Astrocyte of the hippocampus (primary cell): ENCODE measurements at regions not wholly inside any gene's neighbourhood (a gene's known extent, or its start where the extent isn't known, plus 50 kb on each side); places are given as distances from the start of the nearest gene placed in this dataset.

Experiments used
- DNase-seq: peaks from one replicate; pipeline ENCODE4 v3.0.0; 2011; ENCODE audit warnings: low read depth, low spot score

DNA sequence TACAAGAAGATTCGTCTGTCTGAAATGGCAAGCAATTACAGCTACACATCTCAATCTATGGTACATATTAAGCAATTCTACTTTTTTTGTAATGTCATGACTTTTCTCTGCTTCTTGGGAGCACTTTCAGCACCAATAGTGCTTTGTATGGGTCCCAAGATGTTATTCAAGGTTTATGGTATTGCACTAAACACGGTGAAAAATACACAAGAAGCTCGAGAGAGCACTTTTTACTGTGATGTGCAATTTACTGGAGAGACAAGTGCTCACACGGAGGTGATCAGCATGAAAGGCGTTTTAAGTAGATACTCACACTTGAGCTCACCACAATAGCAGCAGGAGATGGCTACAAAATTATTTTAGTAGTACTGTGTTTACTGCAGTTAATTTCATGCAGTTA is 783.6 kb downstream of the CBLN2 start:
- no peak for DNase-seq

DNA sequence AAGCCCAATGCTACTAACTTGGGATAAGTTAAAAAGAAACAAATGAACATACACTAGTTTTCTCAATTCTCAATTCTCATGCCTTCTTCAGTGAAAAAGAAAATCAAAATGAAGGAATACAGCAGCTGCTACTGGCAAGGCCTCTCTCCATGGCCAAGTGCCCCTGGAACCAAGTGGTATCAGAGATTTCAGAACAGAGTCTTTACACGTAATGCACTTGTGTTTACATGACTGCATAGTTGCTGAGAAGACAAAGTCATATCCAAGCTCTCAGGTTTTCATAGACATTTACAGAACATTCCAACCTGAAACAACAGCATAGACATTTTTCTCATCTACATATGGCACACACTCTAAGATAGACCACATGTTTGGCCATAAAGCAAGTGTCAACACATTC is 789.9 kb downstream of the CBLN2 start:
- DNase-seq = no peak

DNA sequence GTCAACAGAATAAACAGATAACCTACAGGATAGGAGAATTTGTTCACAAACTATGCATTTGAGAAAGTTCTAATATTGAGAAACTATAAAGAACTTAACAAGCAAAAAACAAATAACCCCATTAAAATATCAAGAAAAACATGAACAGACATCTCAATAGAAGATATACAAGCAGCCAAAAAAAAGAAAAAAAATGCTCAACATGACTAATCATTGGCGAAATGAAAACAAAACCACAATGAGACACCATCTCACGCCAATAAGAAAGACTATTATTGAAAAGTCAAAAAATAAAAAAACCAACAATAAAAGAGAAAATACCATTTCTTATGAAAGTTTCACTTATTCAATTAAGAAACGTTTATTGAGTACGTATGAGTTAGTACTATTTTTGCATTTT is 800.5 kb downstream of the CBLN2 start:
- DNase-seq = no peak

DNA sequence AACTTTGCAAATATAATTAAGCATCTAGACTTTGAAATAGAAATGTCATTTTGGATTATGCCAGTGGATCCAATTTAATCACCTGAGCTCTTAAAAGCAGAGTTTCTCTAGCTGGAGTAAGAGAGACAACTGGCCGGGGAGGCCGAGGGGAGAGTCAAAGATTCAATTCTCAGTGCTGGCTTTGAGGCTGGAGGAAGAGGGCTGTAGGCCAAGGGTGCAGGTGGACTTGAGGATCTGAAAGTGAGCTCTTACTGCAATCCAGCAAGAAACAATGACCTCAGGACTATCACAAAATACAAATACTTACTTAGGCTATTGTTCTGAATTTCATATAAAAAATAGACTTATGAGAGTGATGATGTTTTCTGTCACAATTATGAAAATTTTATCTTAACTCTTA is 814.5 kb downstream of the CBLN2 start:
- DNase-seq = no peak

DNA sequence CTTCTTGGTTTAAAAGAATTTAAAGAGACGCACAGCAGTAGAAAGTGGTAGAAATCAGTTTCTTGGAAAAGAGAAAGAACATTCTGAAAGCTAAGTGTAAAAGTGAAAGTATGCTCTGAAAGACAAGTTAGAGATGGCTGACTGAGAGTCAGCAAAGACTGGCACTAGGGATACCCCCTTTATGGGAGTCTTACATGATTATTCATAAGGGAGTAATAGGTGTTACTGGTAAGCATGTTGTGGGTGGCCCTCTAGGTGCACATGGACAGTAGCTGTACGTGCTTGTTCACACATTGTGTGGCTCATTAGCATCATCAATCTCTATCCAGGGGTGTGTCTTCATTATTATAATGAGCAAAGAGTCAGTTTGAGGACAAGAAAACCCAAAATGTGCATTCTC is 816.2 kb downstream of the CBLN2 start:
- DNase-seq = no peak

DNA sequence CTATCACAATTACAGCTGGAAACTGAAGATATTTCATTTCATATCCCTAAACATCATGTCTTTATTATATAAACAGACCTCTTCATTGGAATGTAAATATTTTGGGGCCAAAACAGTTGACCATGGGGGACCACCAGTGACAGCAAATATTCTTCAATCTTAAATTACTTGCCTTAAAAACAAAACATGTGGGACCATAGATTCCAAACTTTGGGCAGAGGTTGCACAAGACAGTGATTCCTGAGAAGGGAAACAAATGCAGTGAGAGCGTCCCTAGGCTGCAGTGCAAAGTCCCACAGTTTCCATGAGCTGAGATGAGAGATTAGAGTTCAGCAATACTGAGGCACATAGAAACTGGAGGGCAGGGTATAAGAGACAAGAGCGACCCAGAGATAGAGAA is 818.9 kb downstream of the CBLN2 start:
- DNase-seq = no peak

DNA sequence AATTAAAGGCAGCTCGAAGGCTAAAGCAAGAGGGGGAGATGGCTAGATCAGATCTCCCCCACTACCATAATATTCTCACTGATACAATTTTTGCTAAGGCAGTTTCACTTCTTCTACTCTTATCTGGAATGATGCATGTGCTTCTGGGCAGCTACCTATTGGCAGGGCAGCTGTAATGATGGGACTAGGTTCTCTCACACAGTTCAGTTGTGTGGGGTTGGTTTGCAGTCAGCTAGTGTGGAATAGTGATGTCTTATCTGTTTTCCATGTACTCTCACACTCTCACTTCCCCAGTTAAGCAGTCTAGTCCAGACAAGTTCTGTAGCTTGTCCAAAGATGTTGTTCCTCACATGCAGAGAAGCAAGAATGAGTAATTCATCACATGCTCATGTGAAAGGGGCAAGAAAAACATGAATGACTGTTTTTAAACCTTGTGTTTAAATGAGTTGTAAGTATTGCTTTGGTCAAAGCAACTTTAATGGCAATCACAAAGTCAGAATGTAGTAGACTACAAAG is 836.1 kb downstream of the CBLN2 start:
- DNase-seq = no peak

DNA sequence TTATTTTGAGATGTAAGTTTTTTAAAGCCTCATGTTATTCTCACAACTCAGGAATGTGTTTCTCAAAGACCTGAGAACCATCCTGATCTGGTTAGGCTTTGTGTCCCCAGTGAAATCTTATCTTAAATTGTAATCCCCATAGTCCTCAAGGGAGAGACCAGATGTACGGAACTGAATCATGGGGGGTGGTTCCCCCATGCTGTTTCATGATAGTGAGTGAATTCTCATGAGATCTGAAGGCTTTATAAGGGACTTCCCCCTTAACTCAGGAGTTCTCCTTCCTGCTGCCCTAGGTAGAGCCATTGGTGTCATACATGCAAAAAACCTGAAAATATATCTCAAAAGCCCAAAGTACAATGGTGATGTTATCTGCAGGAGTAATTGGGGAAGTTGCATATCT is 836.7 kb downstream of the CBLN2 start:
- DNase-seq = no peak

DNA sequence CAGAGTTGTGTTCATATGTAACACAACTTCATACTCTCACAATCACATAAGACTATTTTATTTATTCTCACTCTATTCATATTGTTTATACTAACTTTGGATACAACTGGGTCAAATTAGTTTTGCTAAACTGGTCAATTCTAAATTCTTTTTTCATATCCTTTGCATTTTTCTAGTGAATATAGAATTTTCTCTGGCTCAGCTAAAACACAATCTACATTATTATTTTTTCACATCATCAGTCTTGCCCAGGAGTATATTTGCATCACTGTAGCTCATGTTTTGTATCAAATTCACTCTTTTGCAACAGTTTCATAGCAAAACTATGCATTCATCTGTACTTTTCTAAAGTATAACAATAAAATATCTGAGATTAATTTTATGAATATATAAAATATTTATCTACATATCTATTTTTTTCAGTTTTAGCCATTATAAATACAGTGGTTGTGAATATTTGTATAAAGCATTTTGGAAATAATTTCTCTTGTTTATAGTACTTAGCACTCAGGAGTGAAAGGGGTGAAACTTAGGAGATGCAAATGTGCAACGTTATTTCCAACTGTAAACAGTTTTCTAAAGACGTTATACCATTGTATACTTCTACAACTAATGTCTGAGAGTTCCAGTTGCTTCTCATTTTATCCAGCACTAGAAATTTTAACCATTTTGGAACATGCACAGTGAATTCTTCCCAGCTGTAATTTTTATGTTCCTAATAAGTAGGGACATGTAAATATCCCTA is 854.6 kb downstream of the CBLN2 start:
- DNase-seq = no peak

DNA sequence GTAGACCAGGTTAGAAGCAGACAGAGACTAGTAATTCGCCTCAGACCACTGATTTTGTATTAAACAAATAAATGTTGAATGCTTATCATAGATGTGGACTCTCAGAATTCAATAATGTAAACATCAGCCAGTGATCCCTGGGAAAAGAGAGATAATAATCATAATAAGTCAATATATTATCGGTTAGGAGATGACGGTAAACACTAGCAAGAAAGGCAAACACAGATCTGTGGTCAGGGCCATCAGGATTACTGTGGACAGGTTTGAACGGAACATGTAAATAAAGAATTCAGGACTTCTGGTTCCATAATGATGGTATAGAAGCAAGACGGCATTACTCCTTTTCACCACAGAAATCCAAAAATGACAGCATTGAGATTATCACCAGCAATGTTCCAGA is 861.6 kb downstream of the CBLN2 start:
- no peak for DNase-seq

DNA sequence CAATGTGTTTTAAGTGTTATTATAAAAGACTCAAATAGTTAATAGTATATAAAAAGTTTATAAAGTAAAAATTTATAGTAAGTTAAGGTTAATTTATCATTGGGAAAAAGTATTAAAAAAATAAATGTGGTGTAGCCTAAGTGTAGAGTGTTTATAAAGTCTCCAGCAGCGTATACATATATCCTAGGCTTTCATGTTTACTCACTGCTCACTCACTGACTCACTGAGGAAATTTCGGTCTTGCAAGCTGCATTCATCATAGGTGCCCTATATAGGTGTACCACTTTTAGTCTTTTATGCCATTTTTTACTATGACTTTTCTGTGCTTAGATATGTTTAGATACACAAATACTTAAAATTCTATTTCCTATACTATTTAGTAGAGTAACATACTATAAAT is 866.0 kb downstream of the CBLN2 start:
- no peak for DNase-seq

DNA sequence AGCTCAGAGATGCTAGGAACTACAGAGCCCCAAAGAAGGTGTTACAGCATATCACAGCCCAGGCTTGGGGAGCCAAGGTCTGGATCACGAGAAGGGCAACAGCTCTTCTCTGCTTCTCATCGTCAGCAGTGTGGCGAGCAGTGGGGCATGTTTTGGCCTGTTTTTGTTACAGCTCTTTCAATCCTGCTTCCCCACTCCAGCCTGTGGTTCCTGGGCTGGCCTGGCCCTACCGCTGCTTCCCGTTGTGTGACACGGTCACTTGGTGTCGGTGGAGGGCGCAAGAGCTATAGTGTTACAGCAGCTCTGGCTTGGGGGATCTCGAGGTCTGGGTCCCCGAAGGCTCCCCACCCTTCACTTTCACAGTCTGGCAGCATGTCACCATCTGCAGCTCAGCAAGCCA is 870.2 kb downstream of the CBLN2 start:
- DNase-seq = no peak

DNA sequence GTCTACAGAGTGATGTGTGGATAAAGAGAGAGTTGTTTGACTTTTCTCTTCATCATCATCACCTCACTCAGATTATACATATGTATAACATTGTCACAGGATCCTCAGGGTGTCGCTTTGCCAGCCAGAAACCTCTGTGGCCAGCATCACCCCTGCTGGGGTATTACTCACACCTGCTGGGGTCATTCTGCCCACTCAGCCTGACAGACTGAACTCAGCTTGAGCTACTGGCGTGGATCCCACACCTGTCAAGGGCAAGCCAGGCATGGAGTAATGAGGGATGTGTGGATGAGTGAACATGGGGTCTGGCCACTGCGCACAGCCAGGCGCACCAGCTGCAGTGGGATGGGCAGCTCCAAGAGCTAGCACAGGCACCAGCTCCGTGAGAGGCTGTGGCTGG is 870.6 kb downstream of the CBLN2 start:
- no peak for DNase-seq

DNA sequence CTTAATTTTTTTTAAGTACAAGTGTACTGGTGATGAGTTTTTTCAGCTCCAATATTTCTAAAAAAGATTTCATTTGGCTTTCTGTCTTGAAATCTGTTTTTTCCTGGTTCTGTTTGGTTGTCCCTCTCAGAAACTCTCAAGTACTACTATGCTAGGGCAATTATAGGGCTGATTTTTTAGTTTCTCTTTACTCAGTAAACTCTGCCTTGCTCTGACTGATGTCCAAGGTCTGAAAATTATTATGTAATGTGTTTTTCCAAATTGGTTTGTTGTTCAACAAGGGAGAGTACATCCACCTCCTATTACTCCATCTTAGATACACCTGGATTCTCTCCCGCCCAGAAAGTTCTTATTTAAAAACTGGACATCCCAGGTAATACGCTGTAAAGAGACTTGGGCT is 877.7 kb downstream of the CBLN2 start:
- no peak for DNase-seq

DNA sequence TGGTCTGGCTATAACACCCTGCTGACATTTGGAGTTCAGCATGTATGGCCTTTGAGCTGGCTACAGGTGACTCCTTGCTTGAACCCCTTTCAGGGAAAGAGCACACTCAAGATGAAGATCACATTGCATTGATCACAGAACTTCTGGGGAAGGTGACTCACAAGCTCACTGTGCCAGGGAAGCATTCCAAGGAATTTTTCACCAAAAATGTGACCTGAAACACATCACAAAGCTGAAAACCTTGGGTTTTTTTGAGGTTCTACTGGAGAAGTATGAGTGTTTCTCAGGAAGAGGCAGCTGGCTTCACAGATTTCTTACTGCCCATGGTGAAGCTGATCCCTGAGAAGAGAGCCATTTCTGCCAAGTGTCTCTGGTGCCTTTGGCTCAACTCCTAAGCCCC is 879.0 kb downstream of the CBLN2 start:
- DNase-seq = peak; percentile 48

DNA sequence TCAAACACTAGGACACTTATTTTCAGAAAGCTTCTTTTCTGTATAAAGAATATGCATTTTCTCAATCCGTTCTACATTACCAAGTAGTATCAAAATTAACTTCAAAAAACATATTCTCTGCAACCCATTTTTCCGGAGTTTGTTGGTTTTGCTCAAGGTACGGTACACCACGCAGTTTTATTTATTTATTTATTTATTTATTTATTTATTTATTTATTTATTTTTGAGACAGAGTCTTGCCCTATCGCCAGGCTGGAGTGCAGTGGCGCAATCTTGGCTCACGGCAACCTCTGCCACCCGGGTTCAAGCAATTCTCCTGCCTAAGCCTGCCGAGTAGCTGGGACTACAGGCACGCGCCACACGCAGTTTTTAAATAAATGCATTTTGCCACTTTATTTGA is 900.3 kb downstream of the CBLN2 start:
- DNase-seq = no peak

DNA sequence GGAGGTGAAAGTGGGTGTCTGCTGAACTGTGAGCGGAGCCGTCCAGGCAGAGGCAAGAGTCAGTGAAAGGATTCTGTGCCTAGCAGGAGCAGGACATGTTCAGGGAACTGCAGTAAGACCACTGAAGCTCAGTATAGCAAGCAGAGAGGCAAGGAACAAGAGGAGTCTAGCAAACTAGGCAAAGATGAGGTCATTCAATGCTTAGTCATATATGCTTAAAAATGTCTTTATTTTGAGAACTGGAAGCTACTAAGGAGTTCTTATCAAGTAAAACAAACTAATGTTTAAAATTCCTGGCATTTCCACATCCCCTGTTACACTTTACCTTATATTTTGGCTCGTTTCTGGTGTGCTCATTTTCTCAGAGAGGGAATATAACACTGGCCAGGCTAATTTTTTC is 913.4 kb downstream of the CBLN2 start:
- peak; percentile 6 for DNase-seq

DNA sequence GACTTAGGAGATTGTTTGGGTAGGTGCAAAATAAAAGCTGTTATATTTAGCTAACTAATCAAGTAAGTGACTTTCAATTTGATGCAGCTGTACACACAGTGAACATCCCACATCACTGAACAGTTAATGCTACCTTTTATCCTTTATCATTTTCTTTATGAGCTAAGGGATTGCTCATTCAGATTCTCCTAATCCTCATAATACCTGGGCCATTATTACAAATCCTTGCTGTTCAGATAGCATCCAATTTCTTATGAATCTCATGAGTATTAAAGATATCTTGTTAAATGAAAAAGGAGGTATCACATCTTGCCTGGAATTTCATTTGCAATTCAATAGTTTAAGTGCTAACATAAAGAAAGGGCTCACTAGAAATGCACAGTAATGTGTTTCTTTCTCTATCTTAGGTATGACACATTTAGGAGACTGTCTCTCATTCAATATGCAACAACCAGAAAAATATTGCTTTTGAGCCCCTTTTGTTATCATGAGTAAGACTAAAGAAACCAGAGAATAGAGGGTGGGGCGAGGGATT is 918.5 kb downstream of the CBLN2 start:
- no peak for DNase-seq

DNA sequence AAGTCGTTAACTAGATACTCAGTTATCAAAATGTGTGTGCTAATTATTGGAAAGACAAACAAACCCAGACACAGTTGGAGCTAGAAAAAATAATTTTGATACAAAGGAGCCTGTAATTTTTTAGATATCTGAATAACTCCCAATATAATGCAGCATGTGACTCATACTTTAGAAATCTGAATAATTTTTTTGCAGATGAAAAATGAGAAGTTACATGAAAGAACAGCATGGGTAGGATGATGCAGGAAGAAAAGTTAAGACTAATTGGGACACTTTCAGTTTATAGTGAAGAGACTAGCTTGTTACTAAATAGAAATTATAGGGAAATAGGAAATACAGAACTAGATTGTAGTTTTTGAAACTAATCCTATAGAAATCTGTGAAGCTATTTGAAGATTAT is 945.8 kb downstream of the CBLN2 start:
- no peak for DNase-seq

DNA sequence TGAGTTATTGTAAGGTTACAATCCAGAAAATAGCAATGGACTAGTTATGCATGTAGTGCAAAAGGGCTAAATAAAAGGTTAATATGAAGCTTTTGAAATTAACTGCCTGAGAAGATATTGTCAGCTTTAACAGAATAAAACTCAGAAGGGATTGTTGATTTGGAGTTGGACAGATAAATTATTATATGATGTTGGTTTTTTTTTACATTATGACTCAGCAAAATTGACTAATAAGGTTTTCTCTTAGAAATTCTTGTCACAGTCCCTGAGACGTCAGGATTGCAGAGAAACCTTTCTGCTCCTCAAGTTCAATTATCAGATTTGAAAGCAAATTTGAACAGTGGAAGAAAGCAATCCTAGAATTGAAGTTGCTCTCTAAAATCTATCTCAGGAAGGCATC is 946.9 kb downstream of the CBLN2 start:
- DNase-seq = no peak

DNA sequence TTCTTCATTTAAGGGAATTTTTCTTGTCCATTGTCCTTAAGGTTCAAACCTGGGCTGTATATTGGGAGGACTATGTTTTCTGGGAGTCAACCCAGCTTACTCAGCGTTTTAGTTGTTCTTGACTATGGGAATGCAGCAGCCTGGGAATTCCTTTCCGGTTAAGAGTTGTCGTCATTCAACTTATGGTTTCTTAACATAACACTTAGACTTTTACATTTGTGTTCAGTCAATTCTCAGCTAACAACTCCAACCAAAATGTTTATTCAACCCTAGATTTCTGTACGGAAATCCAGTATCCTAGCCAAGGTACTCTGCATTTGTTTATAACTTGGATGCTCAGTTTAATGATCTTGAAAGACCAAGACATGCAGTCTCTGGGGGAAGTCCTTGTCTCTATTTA is 960.9 kb downstream of the CBLN2 start:
- DNase-seq = peak; percentile 1

DNA sequence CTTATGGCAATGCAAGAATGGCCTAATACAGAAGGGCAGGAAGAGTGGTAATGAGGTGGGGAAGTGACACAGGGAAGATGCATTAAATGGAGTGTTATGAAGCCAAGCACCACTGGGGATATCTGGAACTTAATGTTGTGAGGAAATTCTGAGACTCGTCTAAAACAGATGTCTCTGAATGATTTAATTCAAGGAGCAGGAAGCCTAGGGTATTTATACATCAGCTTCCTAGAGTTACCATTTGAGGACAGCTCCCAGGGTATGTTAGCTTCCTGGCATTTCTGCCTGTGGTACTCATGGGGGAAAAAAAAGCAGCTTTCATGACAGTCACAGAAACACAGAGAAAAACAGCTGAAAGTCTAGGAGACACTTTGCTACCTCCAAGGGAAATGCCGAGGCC is 989.5 kb downstream of the CBLN2 start:
- no peak for DNase-seq

DNA sequence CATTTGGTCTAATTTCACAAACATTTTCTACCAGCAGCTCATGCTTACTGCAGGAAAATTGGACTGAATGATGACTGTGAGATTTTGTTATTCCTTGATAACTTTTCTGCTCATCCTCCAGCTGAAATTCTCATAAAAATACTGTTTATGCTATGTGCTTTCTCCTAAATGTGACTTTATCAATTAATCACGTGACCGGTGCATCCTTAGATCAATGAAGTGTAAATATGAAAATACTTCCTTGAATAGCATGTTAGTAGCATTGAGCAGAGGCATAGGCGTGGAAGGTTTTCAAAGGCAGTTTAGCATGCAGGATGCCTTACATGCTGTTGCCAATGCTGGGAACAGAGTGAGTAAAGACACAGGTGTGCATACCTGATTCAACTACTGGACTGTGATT is 1002.5 kb downstream of the CBLN2 start:
- no peak for DNase-seq
